Fibroblast of villous mesenchyme (primary cell): ENCODE measurements at regions not wholly inside any gene's neighbourhood (a gene's known extent, or its start where the extent isn't known, plus 50 kb on each side); places are given as distances from the start of the nearest gene placed in this dataset.
"Not testable (repeated sequence)": the region's sequence is repeated elsewhere in the genome, so short reads cannot be mapped to it uniquely, and the experiment has no call there.

Experiments used
- DNase-seq: peaks from one replicate; pipeline ENCODE4 v3.0.0-alpha.2; 2010; ENCODE audit warnings: low read depth
- H3K4me3 ChIP-seq: 2 replicates; pipeline ENCODE4 v1.5.1; 2011; ENCODE audit warnings: low read depth, mild to moderate bottlenecking, low read length
- TF ChIP-seq, protein P1 (sequence below): IDR thresholded peaks from 2 replicates; pipeline ENCODE4 v1.5.1; 2012; ENCODE audit warnings: low read depth, mild to moderate bottlenecking, low read length; ENCODE audit not compliant: insufficient read depth

DNA sequence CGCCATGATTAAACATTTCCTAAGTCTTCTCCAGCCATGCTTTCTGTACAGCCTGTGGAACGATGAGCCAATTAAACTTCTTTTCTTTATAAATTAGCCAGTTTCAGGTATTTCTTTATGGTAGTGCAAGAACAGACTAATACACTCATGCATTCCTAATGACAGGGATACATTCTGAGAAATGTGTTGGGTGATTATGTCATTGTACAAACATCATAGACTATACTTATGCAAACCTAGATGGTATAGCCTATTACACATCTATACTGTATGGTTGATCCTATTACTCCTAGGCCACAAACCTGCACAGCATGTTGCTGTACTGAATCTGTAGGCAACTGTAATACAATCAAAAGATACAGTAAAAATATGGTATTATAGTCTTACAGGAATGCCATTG lies 83.1 kb downstream of the ATOH1 start:
- TF ChIP-seq, protein P1, sequence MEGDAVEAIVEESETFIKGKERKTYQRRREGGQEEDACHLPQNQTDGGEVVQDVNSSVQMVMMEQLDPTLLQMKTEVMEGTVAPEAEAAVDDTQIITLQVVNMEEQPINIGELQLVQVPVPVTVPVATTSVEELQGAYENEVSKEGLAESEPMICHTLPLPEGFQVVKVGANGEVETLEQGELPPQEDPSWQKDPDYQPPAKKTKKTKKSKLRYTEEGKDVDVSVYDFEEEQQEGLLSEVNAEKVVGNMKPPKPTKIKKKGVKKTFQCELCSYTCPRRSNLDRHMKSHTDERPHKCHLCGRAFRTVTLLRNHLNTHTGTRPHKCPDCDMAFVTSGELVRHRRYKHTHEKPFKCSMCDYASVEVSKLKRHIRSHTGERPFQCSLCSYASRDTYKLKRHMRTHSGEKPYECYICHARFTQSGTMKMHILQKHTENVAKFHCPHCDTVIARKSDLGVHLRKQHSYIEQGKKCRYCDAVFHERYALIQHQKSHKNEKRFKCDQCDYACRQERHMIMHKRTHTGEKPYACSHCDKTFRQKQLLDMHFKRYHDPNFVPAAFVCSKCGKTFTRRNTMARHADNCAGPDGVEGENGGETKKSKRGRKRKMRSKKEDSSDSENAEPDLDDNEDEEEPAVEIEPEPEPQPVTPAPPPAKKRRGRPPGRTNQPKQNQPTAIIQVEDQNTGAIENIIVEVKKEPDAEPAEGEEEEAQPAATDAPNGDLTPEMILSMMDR, result no peak
- no peak overlapping the region for H3K4me3 ChIP-seq
- DNase-seq, result no peak

DNA sequence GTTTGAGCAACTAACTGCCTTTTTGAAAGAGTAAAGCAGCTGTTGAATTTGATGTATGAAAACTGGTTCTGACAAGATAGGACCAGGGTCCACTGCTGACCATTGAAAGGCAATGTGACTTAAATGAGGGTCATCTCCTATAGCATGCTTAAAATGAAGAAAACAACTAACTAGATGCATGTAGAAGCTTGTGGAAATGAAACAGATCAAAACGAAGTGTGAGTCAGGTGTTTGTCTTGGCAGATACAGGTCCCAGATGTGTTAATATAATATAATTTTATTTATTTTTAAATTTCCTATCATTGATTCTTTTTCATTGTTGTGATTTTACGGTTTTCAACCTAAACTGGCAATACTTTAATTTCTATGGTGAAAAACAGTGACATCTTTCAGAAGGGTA lies 83.6 kb downstream of the ATOH1 start:
- TF ChIP-seq, protein P1, result no peak
- H3K4me3 ChIP-seq, result no peak overlapping the region

DNA sequence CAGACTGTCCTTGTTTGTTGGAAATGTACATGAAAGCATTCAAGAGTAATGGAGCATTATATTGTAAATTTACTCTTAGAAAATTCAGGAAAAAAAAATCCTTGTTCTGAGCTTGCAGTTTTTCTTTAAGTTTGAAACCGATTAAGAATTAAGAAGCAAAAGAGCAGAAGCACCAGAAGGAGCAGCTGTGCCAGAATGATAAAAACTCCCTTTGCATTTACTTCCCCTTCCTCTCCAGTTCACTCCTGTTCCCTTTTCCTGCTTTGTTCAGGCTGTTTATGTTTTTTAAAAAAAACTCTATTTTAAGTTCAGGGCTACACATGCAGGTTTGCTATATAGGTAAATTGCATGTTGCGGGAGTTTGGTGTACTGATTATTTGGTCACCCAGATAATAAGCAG lies 90.3 kb downstream of the ATOH1 start:
- TF ChIP-seq, protein P1, result no peak
- no peak for DNase-seq
- no peak overlapping the region for H3K4me3 ChIP-seq

More for the DNA sequence above, 83.6 kb downstream of the ATOH1 start:
- no peak for DNase-seq

DNA sequence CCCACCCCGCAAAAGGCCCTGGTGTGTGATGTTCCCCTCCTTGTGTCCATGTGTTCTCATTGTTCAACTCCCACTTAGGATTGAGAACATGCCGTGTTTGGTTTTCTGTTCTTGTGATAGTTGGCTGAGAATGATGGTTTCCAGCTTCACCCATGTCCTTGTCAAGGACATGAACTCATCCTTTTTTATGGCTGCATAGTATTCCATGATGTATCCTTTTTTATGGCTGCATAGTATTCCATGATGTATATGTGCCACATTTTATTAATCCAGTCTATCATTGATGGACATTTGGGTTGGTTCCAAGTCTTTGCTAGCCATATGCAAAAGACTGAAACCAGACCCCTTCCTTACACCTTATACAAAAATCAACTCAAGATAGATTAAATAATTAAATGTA lies 95.0 kb downstream of the ATOH1 start:
- not testable (repeated sequence) for DNase-seq, H3K4me3 ChIP-seq

DNA sequence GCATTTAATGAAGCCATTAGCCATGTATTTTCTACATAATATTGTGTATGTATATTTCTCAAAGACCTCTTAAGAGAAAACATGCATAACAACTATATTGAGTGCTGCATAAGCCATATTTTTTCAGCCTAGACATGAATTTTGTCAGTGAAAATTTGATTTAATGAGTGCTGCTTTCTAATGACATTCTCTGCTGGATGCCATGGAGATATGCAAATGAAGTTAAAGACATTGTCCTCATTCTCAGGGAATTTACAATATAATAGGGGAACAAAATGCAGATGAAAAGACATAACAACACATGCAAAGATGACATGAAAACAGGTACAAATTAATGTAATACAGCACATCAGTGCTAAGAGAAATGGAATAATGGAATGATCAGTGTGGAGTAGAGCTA lies 118.7 kb downstream of the ATOH1 start:
- no peak overlapping the region for H3K4me3 ChIP-seq

DNA sequence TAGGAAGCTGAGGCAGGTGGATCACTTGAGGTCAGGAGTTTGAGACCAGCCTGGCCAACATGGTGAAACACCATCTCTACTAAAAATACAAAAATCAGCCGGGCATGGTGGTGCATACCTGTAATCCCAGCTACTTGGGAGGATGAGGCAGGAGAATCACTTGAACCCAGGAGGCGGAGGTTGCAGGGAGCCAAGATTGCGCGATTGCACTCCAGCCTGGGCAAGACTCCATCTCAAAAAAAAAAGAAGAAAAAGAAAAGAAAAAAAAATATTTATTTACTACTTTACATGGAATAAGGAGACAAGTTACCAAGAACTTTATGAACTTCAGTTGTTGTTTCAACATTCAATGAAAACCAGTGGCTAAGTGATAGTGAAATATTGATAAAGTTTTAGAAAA lies 121.7 kb downstream of the ATOH1 start:
- DNase-seq, H3K4me3 ChIP-seq: not testable (repeated sequence)

More for the DNA sequence above, 118.7 kb downstream of the ATOH1 start:
- TF ChIP-seq, protein P1, result no peak
- DNase-seq, result no peak

DNA sequence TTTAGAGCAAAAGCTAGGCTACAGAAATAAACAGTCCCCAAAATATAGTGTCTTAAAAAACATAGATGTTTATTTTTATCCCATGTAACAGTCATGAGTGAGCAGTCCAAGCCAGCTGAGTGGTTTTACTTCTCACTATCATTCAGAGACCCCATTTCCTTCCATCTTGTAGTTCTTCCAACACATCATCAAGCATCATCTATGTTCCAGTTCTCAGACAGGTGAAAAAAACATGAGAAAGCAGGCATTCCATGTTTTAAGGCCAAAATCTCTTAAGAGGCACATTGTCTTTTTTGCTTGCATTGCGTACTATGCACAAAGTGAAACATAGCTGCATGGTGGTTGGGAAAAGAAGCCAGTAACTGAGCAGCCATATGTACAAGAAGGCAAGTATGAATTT lies 128.6 kb downstream of the ATOH1 start:
- no peak for DNase-seq
- H3K4me3 ChIP-seq, result no peak overlapping the region
- TF ChIP-seq, protein P1, result no peak

DNA sequence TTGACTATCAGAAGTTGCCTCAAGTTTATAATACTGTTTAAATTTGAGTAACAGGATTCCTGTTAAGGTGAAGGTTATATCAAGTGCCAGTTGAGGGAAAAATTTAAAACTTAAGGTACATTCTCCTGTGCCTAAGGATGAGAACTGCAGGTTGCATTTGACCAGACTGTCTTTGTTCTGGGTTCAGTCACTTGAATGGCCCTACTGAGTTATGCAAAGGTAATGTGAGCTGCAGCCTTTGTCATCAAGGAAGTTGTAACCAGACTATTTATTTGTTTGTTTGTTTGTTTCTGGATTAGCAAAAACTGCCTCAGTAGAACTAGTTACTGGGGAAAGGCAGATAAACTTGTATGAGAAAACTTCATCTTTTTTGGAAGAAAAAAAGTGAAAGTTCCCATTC lies 131.9 kb downstream of the ATOH1 start:
- H3K4me3 ChIP-seq, result no peak overlapping the region
- TF ChIP-seq, protein P1, result no peak
- no peak for DNase-seq
